GM19351 (cell line): ENCODE measurements at regions not wholly inside any gene's neighbourhood (a gene's known extent, or its start where the extent isn't known, plus 50 kb on each side); places are given as distances from the start of the nearest gene placed in this dataset.

Experiments used
- ATAC-seq: cut with Tn5 transposase; IDR thresholded peaks from one replicate; pipeline ENCODE4 v1.9.1; 2021; ENCODE audit warnings: mild to moderate bottlenecking, moderate library complexity; ENCODE audit not compliant: unreplicated experiment

GRCh38 chr1:110766336-110766647 lies 91.6 kb upstream of the KCNA3 start:
- no peak for ATAC-seq

- ATAC-seq, result no peak
Measured at GRCh38 chr1:110765640-110766335, 91.0 kb upstream of the KCNA3 start.

GRCh38 chr1:110763149-110763548 lies 88.4 kb upstream of the KCNA3 start:
- ATAC-seq, result no peak

- no peak for ATAC-seq
Measured at GRCh38 chr1:110760321-110760720, 85.6 kb upstream of the KCNA3 start.

GRCh38 chr1:110756506-110756905 lies 81.8 kb upstream of the KCNA3 start:
- no peak for ATAC-seq

- no peak for ATAC-seq
Measured at GRCh38 chr1:110752941-110753725, 78.4 kb upstream of the KCNA3 start.

- ATAC-seq, result no peak
Measured at GRCh38 chr1:110750562-110750961, 75.8 kb upstream of the KCNA3 start.

GRCh38 chr1:110749960-110750359 lies 75.2 kb upstream of the KCNA3 start:
- ATAC-seq, result no peak

- ATAC-seq, result no peak
Measured at GRCh38 chr1:110746644-110747259, 72.0 kb upstream of the KCNA3 start.

GRCh38 chr1:110743397-110743796 lies 68.7 kb upstream of the KCNA3 start:
- ATAC-seq, result no peak

- ATAC-seq, result no peak
Measured at GRCh38 chr1:110736900-110737605, 62.3 kb upstream of the KCNA3 start.

- ATAC-seq, result no peak
Measured at GRCh38 chr1:110734133-110734680, 59.5 kb upstream of the KCNA3 start.

GRCh38 chr1:110731529-110731928 lies 56.8 kb upstream of the KCNA3 start:
- ATAC-seq, result no peak

- no peak for ATAC-seq
Measured at GRCh38 chr1:110728388-110729001, 53.8 kb upstream of the KCNA3 start.

- ATAC-seq, result no peak
Measured at GRCh38 chr1:110727246-110727645, 52.5 kb upstream of the KCNA3 start.

GRCh38 chr1:110726755-110727154 lies 52.0 kb upstream of the KCNA3 start:
- ATAC-seq, result peak; percentile 94
